Neural cell (in vitro differentiated cells): ENCODE measurements at regions not wholly inside any gene's neighbourhood (a gene's known extent, or its start where the extent isn't known, plus 50 kb on each side); places are given as distances from the start of the nearest gene placed in this dataset.
"Not testable (repeated sequence)": the region's sequence is repeated elsewhere in the genome, so short reads cannot be mapped to it uniquely, and the experiment has no call there.

Source experiments
- EP300 ChIP-seq: fragments of 450-650 bp; conservative IDR thresholded peaks from 2 replicates; pipeline ENCODE4 v1.6.1; 2014; ENCODE audit warnings: antibody characterized with exemption, mild to moderate bottlenecking, moderate library complexity; ENCODE audit not compliant: poor library complexity, severe bottlenecking
- EZH2 ChIP-seq: fragments of 200-600, 300-800 bp; shearing (Covaris generic), sonication (generic); IDR thresholded peaks from 2 replicates; pipeline ENCODE4 v1.6.1; 2014; ENCODE audit warnings: antibody characterized with exemption, low read length, borderline replicate concordance, mild to moderate bottlenecking; ENCODE audit not compliant: insufficient read depth, poor library complexity, severe bottlenecking
- MXI1 ChIP-seq: fragments of 450-650 bp; conservative IDR thresholded peaks from 2 replicates; pipeline ENCODE4 v1.6.1; 2014; ENCODE audit warnings: antibody characterized with exemption, mild to moderate bottlenecking; ENCODE audit not compliant: poor library complexity, severe bottlenecking
- POLR2AphosphoS5 ChIP-seq: IDR thresholded peaks from 2 replicates; pipeline ENCODE4 v1.6.1; 2012
- RAD21 ChIP-seq: fragments of 450-650 bp; conservative IDR thresholded peaks from 2 replicates; pipeline ENCODE4 v1.6.1; 2014; ENCODE audit warnings: antibody characterized with exemption, mild to moderate bottlenecking, moderate library complexity
- SMC3 ChIP-seq: fragments of 450-650 bp; conservative IDR thresholded peaks from 2 replicates; pipeline ENCODE4 v1.6.1; 2014; ENCODE audit warnings: antibody characterized with exemption, mild to moderate bottlenecking, moderate library complexity; ENCODE audit not compliant: poor library complexity
- TAF1 ChIP-seq: IDR thresholded peaks from 2 replicates; pipeline ENCODE4 v1.6.1; 2012; ENCODE audit warnings: low read depth
- TF ChIP-seq, protein P1 (sequence below): fragments of 450-650 bp; IDR thresholded peaks from 2 replicates; pipeline ENCODE4 v1.5.1; 2014; ENCODE audit warnings: antibody characterized with exemption, mild to moderate bottlenecking, moderate library complexity; ENCODE audit not compliant: poor library complexity, severe bottlenecking
- TF ChIP-seq, protein P2 (sequence below): IDR thresholded peaks from 2 replicates; pipeline ENCODE4 v1.6.1; 2012; ENCODE audit warnings: borderline replicate concordance

DNA sequence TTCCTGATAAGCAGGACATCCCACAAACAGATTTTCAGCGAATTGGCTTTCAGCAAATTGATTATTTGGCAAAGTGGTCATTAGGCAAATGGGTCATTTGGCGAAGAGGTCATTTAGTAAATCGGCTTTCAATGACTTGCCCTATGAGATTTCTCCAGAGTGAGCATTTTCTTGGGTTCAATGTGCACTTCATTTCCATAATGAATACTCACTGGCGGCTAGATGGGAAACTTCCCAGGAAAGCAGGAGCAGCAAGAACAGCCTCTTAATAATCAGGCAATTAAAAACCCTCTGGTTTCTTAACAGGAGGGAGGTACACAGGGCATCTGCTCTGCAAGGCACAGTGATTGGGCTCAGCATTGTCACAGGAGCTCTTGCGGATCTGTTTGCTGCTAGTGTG, 51.5 kb upstream of the DEFB108B start:
- TF ChIP-seq, protein P1, sequence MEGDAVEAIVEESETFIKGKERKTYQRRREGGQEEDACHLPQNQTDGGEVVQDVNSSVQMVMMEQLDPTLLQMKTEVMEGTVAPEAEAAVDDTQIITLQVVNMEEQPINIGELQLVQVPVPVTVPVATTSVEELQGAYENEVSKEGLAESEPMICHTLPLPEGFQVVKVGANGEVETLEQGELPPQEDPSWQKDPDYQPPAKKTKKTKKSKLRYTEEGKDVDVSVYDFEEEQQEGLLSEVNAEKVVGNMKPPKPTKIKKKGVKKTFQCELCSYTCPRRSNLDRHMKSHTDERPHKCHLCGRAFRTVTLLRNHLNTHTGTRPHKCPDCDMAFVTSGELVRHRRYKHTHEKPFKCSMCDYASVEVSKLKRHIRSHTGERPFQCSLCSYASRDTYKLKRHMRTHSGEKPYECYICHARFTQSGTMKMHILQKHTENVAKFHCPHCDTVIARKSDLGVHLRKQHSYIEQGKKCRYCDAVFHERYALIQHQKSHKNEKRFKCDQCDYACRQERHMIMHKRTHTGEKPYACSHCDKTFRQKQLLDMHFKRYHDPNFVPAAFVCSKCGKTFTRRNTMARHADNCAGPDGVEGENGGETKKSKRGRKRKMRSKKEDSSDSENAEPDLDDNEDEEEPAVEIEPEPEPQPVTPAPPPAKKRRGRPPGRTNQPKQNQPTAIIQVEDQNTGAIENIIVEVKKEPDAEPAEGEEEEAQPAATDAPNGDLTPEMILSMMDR: not testable (repeated sequence)
- not testable (repeated sequence) for TF ChIP-seq EZH2, EP300, SMC3, MXI1, TAF1, POLR2AphosphoS5, RAD21
- TF ChIP-seq, protein P2, sequence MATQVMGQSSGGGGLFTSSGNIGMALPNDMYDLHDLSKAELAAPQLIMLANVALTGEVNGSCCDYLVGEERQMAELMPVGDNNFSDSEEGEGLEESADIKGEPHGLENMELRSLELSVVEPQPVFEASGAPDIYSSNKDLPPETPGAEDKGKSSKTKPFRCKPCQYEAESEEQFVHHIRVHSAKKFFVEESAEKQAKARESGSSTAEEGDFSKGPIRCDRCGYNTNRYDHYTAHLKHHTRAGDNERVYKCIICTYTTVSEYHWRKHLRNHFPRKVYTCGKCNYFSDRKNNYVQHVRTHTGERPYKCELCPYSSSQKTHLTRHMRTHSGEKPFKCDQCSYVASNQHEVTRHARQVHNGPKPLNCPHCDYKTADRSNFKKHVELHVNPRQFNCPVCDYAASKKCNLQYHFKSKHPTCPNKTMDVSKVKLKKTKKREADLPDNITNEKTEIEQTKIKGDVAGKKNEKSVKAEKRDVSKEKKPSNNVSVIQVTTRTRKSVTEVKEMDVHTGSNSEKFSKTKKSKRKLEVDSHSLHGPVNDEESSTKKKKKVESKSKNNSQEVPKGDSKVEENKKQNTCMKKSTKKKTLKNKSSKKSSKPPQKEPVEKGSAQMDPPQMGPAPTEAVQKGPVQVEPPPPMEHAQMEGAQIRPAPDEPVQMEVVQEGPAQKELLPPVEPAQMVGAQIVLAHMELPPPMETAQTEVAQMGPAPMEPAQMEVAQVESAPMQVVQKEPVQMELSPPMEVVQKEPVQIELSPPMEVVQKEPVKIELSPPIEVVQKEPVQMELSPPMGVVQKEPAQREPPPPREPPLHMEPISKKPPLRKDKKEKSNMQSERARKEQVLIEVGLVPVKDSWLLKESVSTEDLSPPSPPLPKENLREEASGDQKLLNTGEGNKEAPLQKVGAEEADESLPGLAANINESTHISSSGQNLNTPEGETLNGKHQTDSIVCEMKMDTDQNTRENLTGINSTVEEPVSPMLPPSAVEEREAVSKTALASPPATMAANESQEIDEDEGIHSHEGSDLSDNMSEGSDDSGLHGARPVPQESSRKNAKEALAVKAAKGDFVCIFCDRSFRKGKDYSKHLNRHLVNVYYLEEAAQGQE: not testable (repeated sequence)
